CD4-positive, alpha-beta T cell (primary cell): ENCODE measurements at regions not wholly inside any gene's neighbourhood (a gene's known extent, or its start where the extent isn't known, plus 50 kb on each side); places are given as distances from the start of the nearest gene placed in this dataset.

ENCODE experiments used
- ATAC-seq: fragments of 200-7000 bp; cut with Tn5 transposase; one replicate; pipeline ENCODE4 v1.10.0; 2022; ENCODE audit warnings: mild to moderate bottlenecking; ENCODE audit not compliant: poor library complexity
- CTCF ChIA-PET: fragments of 350-600 bp; sonication (Branson Sonifier 250); formaldehyde crosslinking; loops from one replicate; lab custom pipeline; 2021; ENCODE audit warnings: antibody characterized with exemption, inconsistent platforms; lab: Charles Lee
- POLR2A ChIA-PET: fragments of 350-600 bp; sonication (Branson Sonifier 250); formaldehyde crosslinking; loops from one replicate; lab custom pipeline; 2021; ENCODE audit warnings: antibody characterized with exemption, inconsistent platforms; lab: Charles Lee
- DNase-seq, 14 experiments: peaks; one replicate each; pipeline ENCODE4 v3.0.0-alpha.2; 2013 to 2020; ENCODE audit warnings: mixed read lengths in 2 of 14
- H3K27ac ChIP-seq, 2 donors: one replicate each; pipeline versions ENCODE4 v1.5.1 to v1.7.0; 2013; ENCODE audit warnings: low read length in 2 of 2, low read depth in 1 of 2, mild to moderate bottlenecking in 1 of 2
- H3K27me3 ChIP-seq, 2 experiments: 1 replicate in 1 of 2; 2 replicates in 1 of 2; pipeline versions ENCODE4 v1.6.1 to v1.7.0; 2013; ENCODE audit warnings: low read length in 2 of 2, control low read depth in 1 of 2, mild to moderate bottlenecking in 1 of 2, moderate library complexity in 1 of 2; ENCODE audit not compliant: insufficient read depth in 2 of 2, control insufficient read depth in 1 of 2
- H3K36me3 ChIP-seq: one replicate; pipeline ENCODE4 v1.6.1; 2013; ENCODE audit warnings: low read length, control low read depth; ENCODE audit not compliant: insufficient read depth
- H3K4me1 ChIP-seq: one replicate; pipeline ENCODE4 v1.6.1; 2013; ENCODE audit warnings: low read length, control low read depth; ENCODE audit not compliant: insufficient read depth
- H3K4me3 ChIP-seq: one replicate; pipeline ENCODE4 v1.5.1; 2013; ENCODE audit warnings: mild to moderate bottlenecking, low read length, moderate library complexity
- H3K9me3 ChIP-seq, 2 experiments: 1 replicate in 1 of 2; 2 replicates in 1 of 2; pipeline versions ENCODE4 v1.6.1 to v1.7.0; 2013; ENCODE audit warnings: low read length in 2 of 2, mild to moderate bottlenecking in 2 of 2, control low read depth in 1 of 2, moderate library complexity in 1 of 2; ENCODE audit not compliant: control insufficient read depth in 1 of 2, insufficient read depth in 1 of 2
- H3K27ac Mint-ChIP-seq: one replicate; pipeline ENCODE4 v1.8.0; 2020; ENCODE audit warnings: mixed read lengths
- H3K27me3 Mint-ChIP-seq: one replicate; pipeline ENCODE4 v1.8.0; 2021; ENCODE audit warnings: mixed read lengths
- H3K36me3 Mint-ChIP-seq: one replicate; pipeline ENCODE4 v1.8.0; 2021; ENCODE audit warnings: low read depth, mixed read lengths
- H3K4me1 Mint-ChIP-seq: one replicate; pipeline ENCODE4 v1.8.0; 2021; ENCODE audit warnings: low read depth, mixed read lengths
- H3K4me3 Mint-ChIP-seq: one replicate; pipeline ENCODE4 v1.8.0; 2020; ENCODE audit warnings: mild to moderate bottlenecking, mixed read lengths
- H3K9me3 Mint-ChIP-seq: one replicate; pipeline ENCODE4 v1.8.0; 2020; ENCODE audit warnings: mixed read lengths
- CTCF ChIP-seq: fragments of 200-600 bp; IDR thresholded peaks from one replicate; pipeline ENCODE4 v1.8.0; 2022; ENCODE audit warnings: antibody characterized with exemption, mild to moderate bottlenecking
- intact Hi-C, 2 experiments: fragments of 100-400 bp; cut with DNase I in 1 of 2; cut with micrococcal nuclease in 1 of 2; formaldehyde crosslinking; loops; one replicate each; pipeline versions ENCODE4 v1.15.1 to v1.9.0; 2023 to 2025; cut with DNase I, micrococcal nuclease

- intact Hi-C loops: no loop called here
- Mint-ChIP-seq H3K27ac (no peak overlapping the region), H3K9me3 (peaks cover 7% of the 10 kb centered on the region), H3K36me3 (no peaks in the 10 kb centered on the region), H3K4me3 (no peak overlapping the region), H3K27me3 (no peaks in the 10 kb centered on the region), H3K4me1 (no peaks in the 10 kb centered on the region)
- ATAC-seq (no peak), DNase-seq (no peak)
- Histone ChIP-seq H3K9me3 (no peaks in the 10 kb centered on the region), H3K27ac (no peak overlapping the region), H3K27me3 (no peaks in the 10 kb centered on the region), H3K4me1 (peaks cover 12% of the 10 kb centered on the region), H3K36me3 (no peaks in the 10 kb centered on the region), H3K4me3 (no peak overlapping the region)
- no peak for TF ChIP-seq CTCF
- ChIA-PET POLR2A (no interaction called here), CTCF (no interaction called here)
Observed at GRCh38 chr5:143691945-143692290, 120.0 kb upstream of the HMHB1 start.

- intact Hi-C loops: no loop called here
- H3K9me3 Mint-ChIP-seq: peaks cover 7% of the 10 kb centered on the region
- no peaks in the 10 kb centered on the region for H3K36me3 Mint-ChIP-seq
- ATAC-seq: no peak
- no peak overlapping the region for H3K27ac Mint-ChIP-seq
- peaks cover 12% of the 10 kb centered on the region for H3K4me1 ChIP-seq
- H3K27me3 ChIP-seq: no peaks in the 10 kb centered on the region
- no peaks in the 10 kb centered on the region for H3K4me1 Mint-ChIP-seq
- ChIA-PET CTCF (no interaction called here), POLR2A (no interaction called here)
- H3K36me3 ChIP-seq: no peaks in the 10 kb centered on the region
- no peak overlapping the region for H3K4me3 ChIP-seq
- H3K9me3 ChIP-seq: no peaks in the 10 kb centered on the region
- no peak overlapping the region for H3K27ac ChIP-seq
- DNase-seq: no peak
- H3K27me3 Mint-ChIP-seq: no peaks in the 10 kb centered on the region
- H3K4me3 Mint-ChIP-seq: no peak overlapping the region
- TF ChIP-seq CTCF: no peak
Observed at GRCh38 chr5:143691287-143691944, 120.5 kb upstream of the HMHB1 start.

GRCh38 chr5:143687604-143688003 lies 124.4 kb upstream of the HMHB1 start:
- no peaks in the 10 kb centered on the region for H3K4me1 Mint-ChIP-seq
- H3K27ac Mint-ChIP-seq: no peak overlapping the region
- no peaks in the 10 kb centered on the region for H3K27me3 Mint-ChIP-seq
- DNase-seq: no peak
- Histone ChIP-seq H3K4me3 (no peak overlapping the region), H3K27ac (no peak overlapping the region), H3K9me3 (no peaks in the 10 kb centered on the region), H3K4me1 (no peaks in the 10 kb centered on the region), H3K36me3 (no peaks in the 10 kb centered on the region), H3K27me3 (no peaks in the 10 kb centered on the region)
- POLR2A ChIA-PET: no interaction called here
- H3K36me3 Mint-ChIP-seq: no peaks in the 10 kb centered on the region
- CTCF ChIA-PET: no interaction called here
- no peak overlapping the region for H3K4me3 Mint-ChIP-seq
- no peak for TF ChIP-seq CTCF
- no peak for ATAC-seq
- peaks cover 3% of the 10 kb centered on the region for H3K9me3 Mint-ChIP-seq
- intact Hi-C loops: no loop called here
